T-helper 1 cell treated with Interleukin-12 subunit alpha and Interleukin-12 subunit beta and Interleukin-4 antibody, amounts not matched to agents 30 ng/mL and 1 ng/mL, for 36 hours (primary cell): ENCODE measurements at regions not wholly inside any gene's neighbourhood (a gene's known extent, or its start where the extent isn't known, plus 50 kb on each side); places are given as distances from the start of the nearest gene placed in this dataset.
"Not testable (repeated sequence)": the region's sequence is repeated elsewhere in the genome, so short reads cannot be mapped to it uniquely, and the experiment has no call there.

Experiments
- intact Hi-C: fragments of 100-400 bp; cut with micrococcal nuclease; formaldehyde crosslinking; loops from one replicate; pipeline ENCODE4 v1.15.1; 2024

DNA sequence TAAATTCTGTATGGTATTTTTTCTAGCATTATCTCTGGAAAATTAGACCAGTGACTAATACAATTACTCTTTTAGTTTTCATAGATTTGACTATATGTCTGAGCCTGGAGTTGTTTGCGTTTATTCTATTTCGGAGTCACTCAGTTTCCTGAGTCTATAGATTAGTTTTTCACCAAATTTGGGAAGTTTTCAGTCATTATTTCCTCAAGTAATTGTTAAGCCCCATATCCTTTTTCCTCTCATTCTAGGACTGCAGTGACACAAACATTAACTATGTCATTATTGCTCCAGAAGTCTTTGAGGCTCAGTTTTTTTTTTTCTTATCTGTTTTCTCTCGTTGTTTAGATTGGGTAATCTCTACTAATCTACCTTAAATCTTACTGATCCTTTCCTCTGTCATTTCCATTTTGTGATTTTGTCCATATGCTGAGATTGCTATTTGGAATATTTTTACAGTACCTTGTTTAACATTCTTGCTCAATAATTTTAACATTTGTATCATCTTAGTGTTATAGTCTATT is 886.2 kb downstream of the LTN1 start:
- intact Hi-C loops = no loop called here

DNA sequence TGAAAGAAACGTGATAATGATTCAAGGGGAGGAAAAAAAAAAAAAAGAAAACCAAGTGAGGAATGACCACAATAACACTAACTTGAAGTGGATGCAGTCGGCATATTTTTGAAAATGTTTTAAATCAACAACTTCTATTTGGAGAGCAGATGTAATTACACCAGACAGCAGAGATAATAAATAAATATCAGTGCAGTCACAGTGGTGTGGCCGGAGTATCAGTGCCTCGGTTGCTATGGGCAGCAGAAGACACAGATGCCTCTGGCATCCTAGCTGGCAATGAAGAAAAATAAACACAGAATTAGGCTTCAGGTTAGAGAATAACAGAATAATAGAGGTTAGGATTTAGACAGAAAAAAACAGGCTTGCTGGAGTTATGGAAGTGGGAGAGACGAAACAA is 888.3 kb downstream of the LTN1 start:
- intact Hi-C loops = no loop called here

DNA sequence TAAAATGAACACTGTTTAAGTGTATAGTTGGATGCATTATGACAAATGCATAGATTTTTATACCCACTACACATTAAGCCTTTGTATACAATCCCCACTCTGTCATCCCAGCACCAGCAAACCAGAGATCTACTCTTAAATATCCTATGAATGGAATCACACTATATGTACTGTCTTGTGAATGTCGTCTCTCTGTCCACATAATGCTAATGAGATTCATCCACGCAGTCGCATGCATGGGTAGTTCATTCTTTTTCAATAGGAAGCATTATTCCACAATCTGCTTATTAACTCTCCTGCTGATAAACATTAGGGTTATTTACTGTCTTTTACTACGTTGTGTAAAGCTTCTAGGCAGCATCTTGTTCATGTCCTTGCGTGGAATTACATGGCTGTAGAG is 892.3 kb downstream of the LTN1 start:
- intact Hi-C loops = no loop called here

DNA sequence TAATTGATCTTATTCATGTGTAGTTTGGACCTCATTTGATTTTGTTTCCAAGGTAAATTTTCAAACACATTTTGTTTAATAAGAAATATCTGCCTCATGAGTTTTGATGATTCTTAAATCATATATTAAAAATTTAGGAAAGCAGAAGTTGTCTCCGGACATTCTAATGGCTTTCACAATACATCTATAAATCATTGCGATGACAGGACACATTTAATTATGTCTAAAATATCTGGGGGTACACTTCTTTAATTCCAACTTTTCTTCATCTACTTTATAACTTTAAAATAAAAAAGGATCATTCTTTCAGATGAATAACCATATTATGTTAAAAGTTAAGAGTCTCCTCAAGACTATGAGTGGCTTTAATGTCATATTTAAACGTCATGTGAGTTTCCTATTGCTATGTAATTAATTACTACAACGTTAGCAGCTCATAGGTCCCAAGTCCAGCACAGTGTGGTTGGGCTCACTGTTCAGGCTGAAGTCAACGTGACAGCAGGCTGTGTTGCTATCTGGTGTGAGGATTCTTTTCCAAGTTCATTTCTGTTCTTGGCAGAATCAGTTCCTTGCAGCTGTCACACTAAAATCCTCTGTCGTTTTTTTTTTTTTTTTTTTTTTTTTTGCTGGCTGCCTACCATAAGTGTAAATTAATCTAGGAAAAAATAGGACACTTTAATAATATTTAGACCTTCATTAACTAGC is 893.5 kb downstream of the LTN1 start:
- intact Hi-C loops = no loop called here

DNA sequence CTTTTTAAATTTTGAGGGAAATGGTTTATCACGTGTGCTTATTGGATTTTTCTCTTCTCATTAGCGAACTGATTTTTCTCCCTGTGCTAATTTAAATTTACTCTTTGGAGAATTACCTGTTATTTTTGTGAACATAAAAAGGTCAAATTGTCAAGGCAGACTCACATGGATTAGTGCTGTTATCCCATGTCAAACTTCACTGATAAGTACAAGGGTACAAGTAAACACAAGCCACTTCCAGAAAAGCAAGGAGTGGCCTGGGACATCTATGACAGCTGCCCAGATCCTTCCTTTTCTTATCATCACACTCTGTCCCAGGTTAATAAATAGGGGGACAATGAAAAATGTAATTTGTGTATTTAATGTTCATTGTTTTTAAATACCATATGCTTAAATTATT is 901.2 kb downstream of the LTN1 start:
- intact Hi-C loops = no loop called here

DNA sequence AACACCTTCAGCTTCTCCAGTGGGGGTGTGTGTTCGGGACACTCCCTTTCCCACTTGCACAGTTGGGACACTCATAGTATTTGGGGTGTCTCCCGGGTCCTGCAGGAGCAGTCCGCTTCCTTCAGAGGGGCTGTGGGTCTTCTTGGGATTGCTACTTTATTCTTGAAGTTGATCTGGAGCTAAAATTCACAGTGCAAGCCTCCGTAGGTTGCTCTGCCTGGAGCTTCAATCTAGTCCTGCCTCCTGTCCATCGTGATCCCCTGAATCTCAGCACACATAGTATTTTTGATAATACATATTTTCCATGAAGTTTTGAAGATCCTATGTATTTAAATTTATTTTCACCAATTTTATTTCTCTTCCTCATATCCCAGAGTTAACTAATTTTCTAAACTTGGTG is 902.1 kb downstream of the LTN1 start:
- intact Hi-C loops = no loop called here

DNA sequence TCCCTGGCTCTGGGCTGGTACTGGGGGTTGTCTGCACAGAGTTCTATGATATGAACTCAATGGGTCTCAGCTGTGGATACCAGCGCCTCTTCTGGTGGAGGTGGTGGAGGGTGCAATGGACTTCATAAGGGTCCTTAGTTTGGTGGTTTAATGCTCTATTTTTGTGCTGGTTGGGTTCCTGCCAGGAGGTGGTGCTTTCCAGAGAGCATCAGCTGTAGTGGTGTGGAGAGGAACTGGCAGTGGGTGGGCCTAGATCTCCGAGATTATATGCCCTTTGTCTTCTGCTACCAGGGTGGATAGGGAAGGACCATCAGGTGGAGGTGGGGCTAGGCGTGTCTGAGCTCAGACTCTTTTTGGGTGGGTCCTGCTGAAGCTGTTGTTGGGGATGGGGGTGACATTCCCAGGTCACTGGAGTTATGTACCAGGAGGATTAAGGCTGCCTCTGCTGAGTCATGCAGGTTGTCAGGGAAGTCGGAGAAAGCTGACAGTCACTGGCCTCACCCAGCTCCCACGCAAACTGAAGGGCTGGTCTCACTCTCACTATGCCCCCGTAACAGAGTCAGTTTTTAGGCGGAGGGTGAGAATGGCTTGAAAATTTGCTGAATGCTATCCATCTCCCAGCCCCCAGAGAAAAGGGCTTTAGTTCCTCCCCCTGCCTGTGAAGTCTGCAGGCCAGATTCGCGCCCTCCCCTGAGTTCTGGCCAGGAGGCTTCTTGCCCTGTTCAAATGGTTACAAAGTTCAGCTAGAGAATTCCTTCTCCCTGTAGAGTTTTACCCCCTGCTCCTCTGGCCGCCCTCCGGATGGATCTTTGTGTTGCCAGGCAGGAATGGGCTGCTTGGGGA is 902.9 kb downstream of the LTN1 start:
- intact Hi-C loops = no loop called here

DNA sequence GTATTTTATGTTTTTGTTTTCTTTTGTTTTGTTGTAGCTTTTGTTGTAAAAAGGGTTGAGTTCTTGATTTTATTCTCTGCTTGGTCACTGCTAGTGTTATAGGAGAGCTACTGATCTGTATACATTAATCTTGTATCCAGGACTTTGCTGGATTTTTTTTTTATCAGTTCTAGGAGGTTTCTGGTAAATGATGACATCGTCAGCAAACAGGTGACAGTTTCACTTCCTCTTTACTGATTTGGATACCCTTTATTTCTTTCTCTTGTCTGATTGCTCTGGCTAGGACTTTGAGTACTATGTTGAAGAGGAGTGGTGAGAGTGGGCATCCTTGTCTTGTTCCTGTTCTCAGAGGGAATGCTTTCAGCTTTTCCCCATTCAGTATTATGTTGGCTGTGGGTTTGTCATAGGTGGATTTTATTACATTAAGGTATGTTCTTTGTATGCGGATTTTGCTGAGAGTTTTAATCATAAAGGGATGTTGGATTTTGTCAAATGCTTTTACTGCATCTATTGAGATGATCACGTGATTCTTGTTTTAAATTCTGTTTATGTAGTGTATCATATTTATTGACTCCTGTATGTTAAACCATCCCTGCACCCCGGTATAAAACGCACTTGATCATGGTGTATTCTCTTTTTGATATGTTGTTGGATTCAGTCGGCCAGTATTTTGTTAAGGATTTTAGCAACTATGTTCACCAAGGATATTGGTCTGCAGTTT is 905.7 kb downstream of the LTN1 start:
- intact Hi-C loops = no loop called here

DNA sequence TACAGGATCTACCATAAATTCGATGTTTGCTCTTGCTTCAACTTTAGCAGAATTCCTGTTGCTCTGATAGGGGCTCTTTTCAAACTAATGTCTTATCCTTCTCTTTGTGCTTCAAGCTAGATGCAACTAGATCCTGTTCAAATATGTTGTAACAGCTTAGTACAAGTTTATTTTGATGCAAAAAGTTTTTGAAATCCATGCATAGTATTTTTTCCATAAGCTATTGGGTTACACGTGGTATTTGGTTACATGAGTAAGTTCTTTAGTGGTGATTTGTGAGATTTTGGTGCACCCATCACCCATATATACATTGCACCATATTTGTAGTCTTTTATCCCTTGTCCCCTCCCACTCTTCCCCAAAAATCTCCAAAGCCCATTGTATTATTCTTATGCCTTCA is 907.7 kb downstream of the LTN1 start:
- intact Hi-C loops = no loop called here

DNA sequence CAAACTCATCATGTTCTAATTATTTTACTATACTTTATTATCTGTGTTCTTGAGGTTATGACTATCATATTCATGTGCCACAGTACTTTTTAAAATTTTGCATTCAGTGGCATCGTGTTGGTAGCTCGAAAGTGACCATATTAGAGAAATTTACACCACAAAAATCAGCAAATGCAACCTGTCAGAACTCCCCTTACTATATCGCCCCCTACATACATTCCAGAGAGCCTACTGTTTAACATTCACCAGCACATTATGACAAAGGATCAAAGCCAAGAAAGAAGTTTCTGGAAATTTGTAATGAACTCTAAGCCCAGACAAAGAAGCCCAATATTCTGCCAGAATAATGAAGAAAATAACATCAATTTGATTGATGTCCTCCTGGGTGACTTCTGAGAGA is 909.3 kb downstream of the LTN1 start:
- intact Hi-C loops = no loop called here

DNA sequence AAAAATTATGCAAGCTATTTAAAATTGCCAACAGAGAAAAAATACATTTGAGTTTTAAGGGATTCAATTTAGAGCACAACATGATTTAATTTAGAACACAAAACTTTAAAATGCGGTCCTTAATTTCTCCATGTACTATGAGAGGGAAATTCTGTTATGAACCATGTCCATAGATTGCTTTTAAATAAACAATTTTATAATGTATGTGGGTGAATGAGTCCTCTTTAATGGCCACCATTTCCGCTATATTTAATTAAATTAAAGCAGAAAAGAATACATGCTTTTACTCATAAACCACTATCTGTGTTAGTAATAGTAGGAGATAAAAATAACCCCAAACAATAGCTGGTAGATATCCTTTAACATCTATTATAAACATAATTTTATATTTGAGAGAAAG is 914.6 kb downstream of the LTN1 start:
- intact Hi-C loops = no loop called here

DNA sequence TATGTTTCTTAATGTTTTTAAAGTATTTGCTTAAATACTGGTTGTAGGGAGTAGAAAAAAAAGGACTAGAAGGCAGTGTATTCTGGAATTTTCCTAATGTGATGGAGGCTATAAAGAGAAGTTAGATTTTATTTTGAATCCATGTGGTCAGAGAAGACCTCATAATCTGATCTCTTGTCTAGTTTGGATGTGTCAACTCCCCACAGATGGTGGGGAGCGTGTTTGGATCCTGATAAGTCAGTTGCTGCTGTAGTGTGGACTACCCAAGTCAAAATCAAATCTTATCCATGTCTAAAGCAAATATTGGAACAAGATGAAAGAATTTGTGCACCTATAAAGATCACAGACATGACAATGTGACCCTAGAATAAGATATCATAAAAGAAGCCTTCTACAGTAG is 918.0 kb downstream of the LTN1 start:
- intact Hi-C loops = no loop called here

DNA sequence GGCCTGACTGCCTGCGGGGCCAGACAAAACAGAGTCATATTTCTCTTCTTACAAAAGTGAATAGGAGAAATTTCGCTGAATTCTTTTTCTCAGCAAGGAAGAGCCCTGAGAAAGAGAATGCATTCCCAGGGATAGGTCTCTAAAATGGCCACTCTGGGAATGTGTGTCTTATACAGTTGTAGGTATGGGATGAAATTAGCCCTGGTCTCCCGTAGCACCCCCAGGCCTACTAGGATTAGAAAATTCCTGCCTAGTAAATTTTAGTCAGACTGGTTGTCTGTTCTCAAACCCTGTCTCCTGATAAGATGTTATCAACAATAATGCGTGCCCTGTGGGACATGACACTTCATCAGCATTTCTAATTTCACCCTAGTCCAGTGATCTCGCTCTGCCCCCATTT is 920.1 kb downstream of the LTN1 start:
- intact Hi-C loops = no loop called here

DNA sequence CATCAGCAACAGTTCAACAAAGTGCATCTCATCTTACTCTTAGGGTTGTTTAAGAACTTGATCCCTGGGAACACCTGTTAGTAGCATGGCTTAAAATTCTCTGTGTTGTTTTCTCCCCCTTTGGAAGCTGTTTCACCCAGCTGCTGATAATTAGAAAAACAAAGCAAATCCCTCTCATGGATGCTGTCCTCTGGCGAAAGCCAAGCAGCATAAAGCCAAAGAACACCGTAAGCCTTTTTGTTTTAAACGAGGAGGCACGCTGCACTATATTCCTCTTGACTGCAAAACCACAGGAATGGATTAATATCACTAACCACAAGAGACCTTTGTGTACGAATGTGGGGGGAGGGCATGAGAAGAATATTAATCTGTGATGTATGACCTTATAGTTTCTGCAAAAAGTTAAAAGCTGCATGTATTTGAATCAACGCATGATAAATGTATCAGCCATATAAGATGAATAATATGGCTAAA is 923.2 kb downstream of the LTN1 start:
- intact Hi-C loops = no loop called here

DNA sequence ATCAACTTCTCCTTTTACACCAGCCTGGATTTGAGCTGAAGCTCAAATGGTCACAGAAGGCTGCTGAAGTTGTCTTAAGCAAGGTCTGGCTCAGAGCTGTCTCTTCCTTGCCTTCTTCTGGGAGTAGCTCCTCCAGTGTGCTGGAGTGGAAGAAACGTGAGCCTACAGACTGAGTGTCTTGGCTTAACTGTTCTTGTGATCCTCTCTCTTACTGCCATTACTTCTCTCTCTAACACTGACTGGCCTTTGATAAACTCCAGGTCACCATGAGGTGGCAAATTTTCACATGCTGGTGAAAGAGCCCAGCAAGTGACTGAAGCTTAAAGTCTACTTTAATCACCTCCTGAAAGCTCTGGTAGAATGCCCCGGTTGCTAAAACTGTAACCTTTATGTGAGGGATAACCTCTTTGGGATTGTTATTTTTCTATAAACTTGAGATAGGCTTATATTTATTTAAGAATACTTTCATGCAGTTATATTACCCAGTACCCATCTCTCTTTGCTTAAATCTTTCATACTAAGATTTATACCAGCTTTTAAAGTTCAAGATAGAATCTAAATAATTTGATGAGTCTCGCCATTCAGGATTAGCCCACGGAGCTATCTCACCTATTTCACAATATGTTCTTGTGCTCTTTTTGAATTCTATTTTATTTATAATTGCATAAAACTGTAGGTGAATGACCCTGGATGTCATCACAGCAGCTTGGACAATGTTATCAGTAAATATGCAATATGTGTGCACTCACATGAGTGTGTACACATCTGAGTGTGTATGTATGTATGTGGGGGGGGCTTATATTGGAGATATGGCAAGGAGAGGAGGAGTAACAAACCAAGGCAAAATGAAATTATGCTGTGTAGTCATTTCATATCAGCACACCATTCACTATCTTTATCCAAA is 924.0 kb downstream of the LTN1 start:
- intact Hi-C loops = no loop called here

DNA sequence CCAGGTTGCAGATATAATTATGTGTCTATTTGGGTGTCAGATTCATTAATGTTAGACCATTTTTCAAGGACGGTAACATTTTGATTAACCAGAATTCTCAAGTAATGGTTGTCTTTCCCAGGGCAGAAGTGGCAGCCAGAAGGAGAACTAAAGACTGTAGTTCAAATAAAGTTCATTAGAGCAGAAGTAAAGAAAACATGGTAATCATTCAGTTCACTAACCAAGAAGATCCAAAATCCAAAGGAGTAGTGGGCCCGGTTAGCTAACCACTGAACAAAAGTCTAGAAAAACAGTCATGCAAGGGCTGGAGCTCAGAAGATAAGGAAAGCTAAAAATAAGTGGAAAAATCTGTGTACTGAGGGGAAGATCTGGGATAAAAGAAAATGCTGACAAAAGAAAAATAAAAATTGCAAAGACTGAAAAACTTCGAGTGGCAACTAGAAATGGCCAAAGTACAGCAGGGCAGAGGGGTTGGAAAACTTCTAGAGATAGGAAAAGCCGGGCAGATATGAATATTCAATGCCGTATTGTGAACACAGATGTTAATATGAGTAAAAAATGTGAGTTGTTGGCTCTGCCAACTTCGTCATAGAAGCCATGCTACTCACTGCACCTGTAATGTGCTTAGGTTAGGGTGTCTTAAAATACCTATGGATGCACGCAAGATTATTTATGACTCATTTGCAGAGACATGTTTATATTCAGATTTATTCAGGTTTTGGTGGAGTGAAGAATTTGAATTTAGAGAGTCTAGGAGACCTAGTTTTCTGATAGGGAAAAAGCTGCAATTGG is 925.9 kb downstream of the LTN1 start:
- intact Hi-C loops = no loop called here

DNA sequence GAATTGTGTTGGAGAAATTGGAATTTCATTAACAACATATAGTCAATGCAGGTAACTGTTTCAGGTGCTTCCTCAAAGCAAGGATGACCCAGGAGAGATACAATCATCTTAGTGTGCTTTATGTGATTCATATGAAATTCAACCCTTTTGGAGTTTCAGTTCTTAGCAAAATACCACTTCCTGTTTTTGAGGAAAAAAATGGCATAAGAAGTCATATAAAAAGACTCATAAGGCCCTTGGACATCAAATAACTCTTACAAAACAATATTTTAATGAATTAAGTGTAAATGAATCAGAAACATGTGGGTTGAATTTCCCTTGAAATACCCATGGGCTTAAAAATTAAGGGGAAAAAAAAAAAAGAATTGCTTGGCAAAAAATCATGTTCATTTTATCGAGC is 926.6 kb downstream of the LTN1 start:
- intact Hi-C loops = no loop called here

DNA sequence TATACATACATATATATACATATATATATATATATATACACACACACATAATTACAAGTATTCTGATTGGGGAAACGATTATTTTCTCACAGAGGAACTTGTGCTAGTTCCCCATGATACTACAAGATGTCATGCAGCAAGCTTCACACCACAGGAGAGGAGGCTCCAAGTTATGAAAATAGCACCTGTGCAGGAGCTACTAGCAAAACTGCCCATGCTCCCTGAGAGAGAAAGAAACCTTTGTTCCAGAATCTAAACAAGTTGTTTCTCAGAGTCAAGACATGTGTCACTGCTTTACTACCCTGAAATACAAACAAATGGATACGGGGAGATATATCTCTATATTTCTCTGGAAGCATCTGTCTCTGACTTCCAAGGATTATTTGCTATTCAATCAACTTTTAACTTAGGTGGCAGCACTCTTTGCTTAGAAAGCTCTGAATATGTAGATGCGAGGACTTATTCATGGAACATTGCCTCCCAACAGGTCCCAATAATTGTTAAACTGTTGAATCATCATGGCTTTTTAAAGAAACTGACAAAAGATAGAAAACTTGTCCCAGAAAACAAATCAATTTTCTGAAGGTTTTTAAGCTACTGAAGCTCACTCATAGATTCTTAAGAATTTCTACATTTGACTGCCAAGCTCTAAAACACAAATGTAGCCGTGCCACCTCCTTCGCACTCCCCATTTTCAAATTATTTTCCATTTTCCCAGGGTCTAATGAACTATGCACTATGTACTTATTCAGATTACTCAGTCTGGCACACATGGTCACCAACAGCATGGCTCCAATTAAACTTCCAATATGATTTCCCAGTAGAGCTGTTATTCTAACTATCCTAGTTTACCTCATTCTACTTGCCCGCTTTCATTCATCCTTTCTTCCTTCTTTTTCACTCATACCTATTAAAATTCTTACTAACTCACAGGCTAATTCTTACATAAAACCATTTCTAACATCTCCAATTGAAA is 929.1 kb downstream of the LTN1 start:
- intact Hi-C loops = no loop called here

DNA sequence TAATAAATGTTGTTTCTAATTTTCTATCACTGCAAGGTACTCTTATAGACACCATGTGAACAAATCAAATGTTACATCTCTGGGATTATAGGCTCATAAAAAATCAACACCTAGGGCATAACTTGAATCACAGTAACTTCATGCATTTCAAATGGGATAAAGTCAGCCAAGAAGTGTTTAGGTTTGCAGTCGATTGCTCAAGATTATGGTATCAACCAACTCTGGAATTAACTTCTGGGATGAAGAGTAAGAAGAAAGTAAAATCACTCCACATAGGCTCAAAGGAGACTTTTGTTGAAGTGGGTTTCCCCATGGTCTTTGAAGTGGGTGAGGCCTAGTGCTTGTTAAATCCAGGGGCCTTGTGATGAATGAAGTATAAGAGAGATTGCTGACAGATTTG is 939.7 kb downstream of the LTN1 start:
- intact Hi-C loops = not testable (repeated sequence)
